HCT116 (cell line): ENCODE measurements at regions not wholly inside any gene's neighbourhood (a gene's known extent, or its start where the extent isn't known, plus 50 kb on each side); places are given as distances from the start of the nearest gene placed in this dataset.

Source experiments
- EZH2 ChIP-seq: fragments of 200-600 bp; sonication (generic); IDR thresholded peaks from 2 replicates; pipeline ENCODE4 v1.6.1; 2017; ENCODE audit warnings: antibody characterized with exemption, mixed run types
- POLR2A ChIP-seq: IDR thresholded peaks from 2 replicates; pipeline ENCODE4 v1.7.0; 2011; ENCODE audit warnings: borderline replicate concordance; ENCODE audit not compliant: insufficient read depth, insufficient read length; ENCODE audit errors: extremely low read depth
- RAD21 ChIP-seq: IDR thresholded peaks from 2 replicates; pipeline ENCODE4 v1.6.1; 2012; ENCODE audit warnings: low read depth, mild to moderate bottlenecking
- TF ChIP-seq, protein P1 (sequence below), 3 experiments: fragments of 200-600 bp in 1 of 3; sonication (generic) in 1 of 3; IDR thresholded peaks in 2 of 3; conservative IDR thresholded peaks in 1 of 3; 2 replicates each; pipeline ENCODE4 v1.5.1; 2012 to 2017; ENCODE audit warnings: low read depth in 2 of 3, low read length in 2 of 3, antibody characterized with exemption in 1 of 3, borderline replicate concordance in 1 of 3, control low read depth in 1 of 3, mild to moderate bottlenecking in 1 of 3, mixed read lengths in 1 of 3, mixed run types in 1 of 3, moderate library complexity in 1 of 3; ENCODE audit not compliant: insufficient read depth in 1 of 3
- TF ChIP-seq, protein P2 (sequence below): IDR thresholded peaks from 2 replicates; pipeline ENCODE4 v1.6.1; 2011; ENCODE audit warnings: mild to moderate bottlenecking, low read length, moderate library complexity; ENCODE audit not compliant: insufficient replicate concordance; ENCODE audit errors: extremely low read depth

DNA sequence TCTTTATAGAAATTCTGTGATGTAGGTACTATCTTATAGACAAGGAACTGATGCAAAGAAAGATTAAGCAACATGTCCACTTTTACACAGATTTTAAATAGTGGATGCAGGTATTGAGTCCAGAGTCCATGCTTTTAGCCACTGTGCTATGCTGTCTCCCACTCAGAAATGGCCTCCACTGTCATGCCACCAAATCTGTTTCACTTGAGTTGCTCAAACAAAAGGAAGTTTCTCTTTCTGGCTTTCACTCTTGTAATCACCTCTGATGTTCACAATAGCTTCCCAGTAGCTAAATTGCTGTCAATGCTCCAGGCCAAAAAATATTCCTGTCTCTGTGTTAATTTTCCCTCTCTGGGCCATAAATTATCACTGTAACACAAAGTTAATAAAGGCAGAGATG, 77.0 kb upstream of the RASA1 start:
- TF ChIP-seq POLR2A (no peak), EZH2 (no peak), RAD21 (no peak)
- TF ChIP-seq, protein P1, sequence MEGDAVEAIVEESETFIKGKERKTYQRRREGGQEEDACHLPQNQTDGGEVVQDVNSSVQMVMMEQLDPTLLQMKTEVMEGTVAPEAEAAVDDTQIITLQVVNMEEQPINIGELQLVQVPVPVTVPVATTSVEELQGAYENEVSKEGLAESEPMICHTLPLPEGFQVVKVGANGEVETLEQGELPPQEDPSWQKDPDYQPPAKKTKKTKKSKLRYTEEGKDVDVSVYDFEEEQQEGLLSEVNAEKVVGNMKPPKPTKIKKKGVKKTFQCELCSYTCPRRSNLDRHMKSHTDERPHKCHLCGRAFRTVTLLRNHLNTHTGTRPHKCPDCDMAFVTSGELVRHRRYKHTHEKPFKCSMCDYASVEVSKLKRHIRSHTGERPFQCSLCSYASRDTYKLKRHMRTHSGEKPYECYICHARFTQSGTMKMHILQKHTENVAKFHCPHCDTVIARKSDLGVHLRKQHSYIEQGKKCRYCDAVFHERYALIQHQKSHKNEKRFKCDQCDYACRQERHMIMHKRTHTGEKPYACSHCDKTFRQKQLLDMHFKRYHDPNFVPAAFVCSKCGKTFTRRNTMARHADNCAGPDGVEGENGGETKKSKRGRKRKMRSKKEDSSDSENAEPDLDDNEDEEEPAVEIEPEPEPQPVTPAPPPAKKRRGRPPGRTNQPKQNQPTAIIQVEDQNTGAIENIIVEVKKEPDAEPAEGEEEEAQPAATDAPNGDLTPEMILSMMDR (IDR thresholded peaks at IDR 0.05 in 2 of 3, conservative IDR thresholded peaks at IDR 0.05 in 1 of 3; ENCODE audit: borderline replicate concordance in 1 of 3, insufficient read depth in 1 of 3, low read depth in 2 of 3, low read length in 2 of 3): no peak
- TF ChIP-seq, protein P2, sequence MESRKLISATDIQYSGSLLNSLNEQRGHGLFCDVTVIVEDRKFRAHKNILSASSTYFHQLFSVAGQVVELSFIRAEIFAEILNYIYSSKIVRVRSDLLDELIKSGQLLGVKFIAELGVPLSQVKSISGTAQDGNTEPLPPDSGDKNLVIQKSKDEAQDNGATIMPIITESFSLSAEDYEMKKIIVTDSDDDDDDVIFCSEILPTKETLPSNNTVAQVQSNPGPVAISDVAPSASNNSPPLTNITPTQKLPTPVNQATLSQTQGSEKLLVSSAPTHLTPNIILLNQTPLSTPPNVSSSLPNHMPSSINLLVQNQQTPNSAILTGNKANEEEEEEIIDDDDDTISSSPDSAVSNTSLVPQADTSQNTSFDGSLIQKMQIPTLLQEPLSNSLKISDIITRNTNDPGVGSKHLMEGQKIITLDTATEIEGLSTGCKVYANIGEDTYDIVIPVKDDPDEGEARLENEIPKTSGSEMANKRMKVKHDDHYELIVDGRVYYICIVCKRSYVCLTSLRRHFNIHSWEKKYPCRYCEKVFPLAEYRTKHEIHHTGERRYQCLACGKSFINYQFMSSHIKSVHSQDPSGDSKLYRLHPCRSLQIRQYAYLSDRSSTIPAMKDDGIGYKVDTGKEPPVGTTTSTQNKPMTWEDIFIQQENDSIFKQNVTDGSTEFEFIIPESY: no peak
